Calu3 (cell line): ENCODE measurements at regions not wholly inside any gene's neighbourhood (a gene's known extent, or its start where the extent isn't known, plus 50 kb on each side); places are given as distances from the start of the nearest gene placed in this dataset.

Experiments used
- BruUV-seq: library from RNA; stranded (reverse); fragments of 400-500 nt; replicated peaks from 2 replicates; lab custom pipeline; 2021; lab: Mats Ljungman, UMichigan
- CTCF ChIA-PET: fragments of 300-600 bp; sonication (Branson Sonifier 250); formaldehyde crosslinking; loops from one replicate; lab custom pipeline; 2022; ENCODE audit warnings: antibody characterized with exemption; lab: Charles Lee
- DNase-seq: peaks from one replicate; pipeline ENCODE4 v3.0.0; 2022
- H3K27ac Mint-ChIP-seq: one replicate; pipeline ENCODE4 v1.8.0; 2022; ENCODE audit warnings: mixed read lengths; ENCODE audit not compliant: unreplicated experiment
- H3K27me3 Mint-ChIP-seq: one replicate; pipeline ENCODE4 v1.8.0; 2022; ENCODE audit warnings: mixed read lengths; ENCODE audit not compliant: unreplicated experiment
- H3K36me3 Mint-ChIP-seq: one replicate; pipeline ENCODE4 v1.8.0; 2022; ENCODE audit warnings: mild to moderate bottlenecking, moderate library complexity, mixed read lengths; ENCODE audit not compliant: insufficient read depth, unreplicated experiment
- H3K4me1 Mint-ChIP-seq: one replicate; pipeline ENCODE4 v1.8.0; 2022; ENCODE audit warnings: mild to moderate bottlenecking, low read depth, mixed read lengths; ENCODE audit not compliant: unreplicated experiment
- H3K4me3 Mint-ChIP-seq: one replicate; pipeline ENCODE4 v1.8.0; 2022; ENCODE audit warnings: mild to moderate bottlenecking, low read depth, moderate library complexity, mixed read lengths; ENCODE audit not compliant: unreplicated experiment
- H3K9me3 Mint-ChIP-seq: one replicate; pipeline ENCODE4 v1.8.0; 2022; ENCODE audit warnings: low read depth, mixed read lengths; ENCODE audit not compliant: unreplicated experiment
- CTCF ChIP-seq: fragments of 200-600 bp; IDR thresholded peaks from one replicate; pipeline ENCODE4 v1.8.0; 2022; ENCODE audit warnings: antibody characterized with exemption; ENCODE audit not compliant: unreplicated experiment
- intact Hi-C: fragments of 100-400 bp; cut with micrococcal nuclease; formaldehyde crosslinking; loops from one replicate; pipeline ENCODE4 v1.10.0; 2022; ENCODE audit not compliant: unreplicated experiment

GRCh38 chr1:18015719-18016118 is 91.9 kb upstream of the IGSF21 start:
- CTCF ChIA-PET = no interaction called here
- H3K4me1 Mint-ChIP-seq = no peaks in the 10 kb centered on the region
- peaks cover 93% of the 10 kb centered on the region for H3K27me3 Mint-ChIP-seq
- H3K9me3 Mint-ChIP-seq = no peaks in the 10 kb centered on the region
- intact Hi-C loops = no loop called here
- no peak overlapping the region for H3K27ac Mint-ChIP-seq
- no TSS peak for BruUV-seq
- TF ChIP-seq CTCF = no peak
- no peak for DNase-seq
- H3K36me3 Mint-ChIP-seq = no peaks in the 10 kb centered on the region
- no peak overlapping the region for H3K4me3 Mint-ChIP-seq

- H3K9me3 Mint-ChIP-seq = no peaks in the 10 kb centered on the region
- BruUV-seq = no TSS peak
- peaks cover 100% of the 10 kb centered on the region for H3K27me3 Mint-ChIP-seq
- H3K4me1 Mint-ChIP-seq = no peaks in the 10 kb centered on the region
- CTCF ChIA-PET = no interaction called here
- no peak overlapping the region for H3K27ac Mint-ChIP-seq
- no peak for TF ChIP-seq CTCF
- DNase-seq = no peak
- intact Hi-C loops = no loop called here
- H3K4me3 Mint-ChIP-seq = no peak overlapping the region
- H3K36me3 Mint-ChIP-seq = no peaks in the 10 kb centered on the region
Observed at GRCh38 chr1:18018366-18018765, 89.2 kb upstream of the IGSF21 start.

- peaks cover 98% of the 10 kb centered on the region for H3K27me3 Mint-ChIP-seq
- no peaks in the 10 kb centered on the region for H3K9me3 Mint-ChIP-seq
- H3K4me3 Mint-ChIP-seq = no peak overlapping the region
Observed at GRCh38 chr1:18020021-18020817, 87.4 kb upstream of the IGSF21 start.

GRCh38 chr1:18021242-18021641 is 86.4 kb upstream of the IGSF21 start:
- Mint-ChIP-seq H3K36me3 (no peaks in the 10 kb centered on the region), H3K27ac (no peak overlapping the region), H3K4me3 (no peak overlapping the region), H3K9me3 (no peaks in the 10 kb centered on the region), H3K4me1 (no peaks in the 10 kb centered on the region), H3K27me3 (peaks cover 98% of the 10 kb centered on the region)
- CTCF ChIA-PET = no interaction called here
- intact Hi-C loops = no loop called here
- DNase-seq = no peak
- BruUV-seq = no TSS peak
- TF ChIP-seq CTCF = no peak

More at GRCh38 chr1:18020021-18020817, 87.4 kb upstream of the IGSF21 start:
- intact Hi-C loops = no loop called here
- TF ChIP-seq CTCF = no peak
- Mint-ChIP-seq H3K27ac (no peak overlapping the region), H3K36me3 (no peaks in the 10 kb centered on the region), H3K4me1 (no peaks in the 10 kb centered on the region)
- no TSS peak for BruUV-seq
- DNase-seq = no peak
- CTCF ChIA-PET = interaction anchor here (0.5 kb wide), 1 partner anchor 757 kb away, joined by 4 read pairs; no protein-coding TSS in a partner anchor
